ENCODE measurements at regions not wholly inside any gene's neighbourhood (a gene's known extent, or its start where the extent isn't known, plus 50 kb on each side); places are given as distances from the start of the nearest gene placed in this dataset.

- no peak for DNase-seq (ENCODE audit: low spot score)
- TF ChIP-seq, protein P1, sequence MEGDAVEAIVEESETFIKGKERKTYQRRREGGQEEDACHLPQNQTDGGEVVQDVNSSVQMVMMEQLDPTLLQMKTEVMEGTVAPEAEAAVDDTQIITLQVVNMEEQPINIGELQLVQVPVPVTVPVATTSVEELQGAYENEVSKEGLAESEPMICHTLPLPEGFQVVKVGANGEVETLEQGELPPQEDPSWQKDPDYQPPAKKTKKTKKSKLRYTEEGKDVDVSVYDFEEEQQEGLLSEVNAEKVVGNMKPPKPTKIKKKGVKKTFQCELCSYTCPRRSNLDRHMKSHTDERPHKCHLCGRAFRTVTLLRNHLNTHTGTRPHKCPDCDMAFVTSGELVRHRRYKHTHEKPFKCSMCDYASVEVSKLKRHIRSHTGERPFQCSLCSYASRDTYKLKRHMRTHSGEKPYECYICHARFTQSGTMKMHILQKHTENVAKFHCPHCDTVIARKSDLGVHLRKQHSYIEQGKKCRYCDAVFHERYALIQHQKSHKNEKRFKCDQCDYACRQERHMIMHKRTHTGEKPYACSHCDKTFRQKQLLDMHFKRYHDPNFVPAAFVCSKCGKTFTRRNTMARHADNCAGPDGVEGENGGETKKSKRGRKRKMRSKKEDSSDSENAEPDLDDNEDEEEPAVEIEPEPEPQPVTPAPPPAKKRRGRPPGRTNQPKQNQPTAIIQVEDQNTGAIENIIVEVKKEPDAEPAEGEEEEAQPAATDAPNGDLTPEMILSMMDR (IDR thresholded peaks at IDR 0.05; ENCODE audit: extremely low read depth, missing control alignments), result no peak
Measured at GRCh38 chr14:95452893-95453712, 63.3 kb downstream of the SYNE3 start.

DNA sequence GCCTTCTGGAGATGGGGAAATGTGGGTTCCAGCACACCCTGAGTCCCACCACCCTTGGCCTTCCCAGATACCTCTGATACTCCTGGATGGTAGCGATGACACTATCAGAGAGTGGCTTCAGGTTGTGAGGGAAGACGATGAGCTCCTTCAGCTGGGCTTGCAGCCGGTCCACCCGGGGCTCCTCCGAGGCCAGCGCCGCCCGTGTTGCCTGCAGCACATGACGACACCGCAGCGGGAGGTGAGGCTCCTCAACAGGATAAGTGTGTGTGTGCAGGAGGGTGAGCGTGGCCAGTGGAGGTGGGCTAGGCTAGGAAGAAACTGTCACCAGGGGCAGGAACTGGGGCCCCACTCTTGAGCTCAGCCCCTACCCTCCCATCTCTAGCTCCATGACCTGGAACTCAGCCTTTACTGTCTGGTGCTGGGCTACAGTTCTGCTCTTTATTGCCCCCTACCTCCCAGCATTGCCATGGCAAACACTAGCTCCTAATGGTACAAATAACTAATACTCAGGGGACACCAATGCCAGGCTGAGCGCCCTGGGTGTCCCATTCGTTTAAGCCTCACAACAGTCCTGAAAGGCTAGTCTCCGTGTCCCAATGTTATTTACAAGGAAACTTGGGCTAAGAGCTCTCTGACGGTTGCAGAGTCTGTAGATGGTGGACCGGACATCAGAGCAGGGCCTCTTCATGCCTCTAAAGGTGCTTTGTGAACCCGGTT, 64.1 kb downstream of the SYNE3 start:
- TF ChIP-seq, protein P1 (IDR thresholded peaks at IDR 0.05; ENCODE audit: extremely low read depth, missing control alignments), result peak; percentile 16
- no peak for DNase-seq (ENCODE audit: low spot score)

DNA sequence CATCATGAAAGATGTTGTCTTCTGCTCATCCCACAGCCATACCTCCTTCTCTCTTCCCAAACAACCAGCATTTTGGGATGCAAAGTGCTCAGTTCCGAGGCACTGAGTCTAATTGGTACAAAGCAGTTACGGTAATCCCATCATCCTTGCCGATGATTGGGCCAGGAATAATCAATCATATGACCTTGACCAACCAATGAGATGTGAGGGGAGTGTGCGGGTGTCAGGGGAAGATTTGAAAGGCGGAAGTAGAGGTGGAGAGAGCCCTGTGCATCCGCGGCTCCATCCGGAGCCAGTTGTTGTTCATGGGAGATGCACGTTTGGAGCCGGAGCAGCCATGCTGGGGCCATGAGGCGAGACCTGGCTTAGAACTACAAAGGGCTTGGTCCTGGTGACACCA, 67.3 kb downstream of the SYNE3 start:
- TF ChIP-seq, protein P1 (IDR thresholded peaks at IDR 0.05; ENCODE audit: extremely low read depth, missing control alignments), result no peak
- DNase-seq (ENCODE audit: low spot score), result no peak

- TF ChIP-seq, protein P1 (IDR thresholded peaks at IDR 0.05; ENCODE audit: extremely low read depth, missing control alignments), result no peak
- no peak for DNase-seq (ENCODE audit: low spot score)
Measured at GRCh38 chr14:95446470-95446869, 70.0 kb downstream of the SYNE3 start.

DNA sequence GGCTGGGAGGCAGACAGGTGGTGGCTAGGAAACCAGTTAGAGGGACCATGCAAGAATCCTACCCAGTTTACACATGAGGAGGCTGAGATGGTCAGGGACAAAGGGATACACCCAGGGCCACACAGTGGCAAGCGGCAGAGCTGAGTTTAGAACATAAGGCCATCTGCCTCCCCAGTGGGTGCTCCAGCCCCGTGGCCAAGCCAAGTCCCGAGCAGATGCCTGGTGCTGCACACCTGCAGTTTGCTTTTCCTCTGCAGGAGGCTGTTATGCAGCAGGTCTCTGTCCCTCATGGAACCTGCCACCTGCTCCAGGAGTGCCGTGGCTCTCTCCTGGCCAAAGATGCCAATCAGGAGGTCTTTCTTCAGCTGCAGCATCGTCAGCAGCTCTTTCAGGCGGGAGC, 70.8 kb downstream of the SYNE3 start:
- DNase-seq (ENCODE audit: low spot score), result no peak
- TF ChIP-seq, protein P1 (IDR thresholded peaks at IDR 0.05; ENCODE audit: extremely low read depth, missing control alignments), result no peak

DNA sequence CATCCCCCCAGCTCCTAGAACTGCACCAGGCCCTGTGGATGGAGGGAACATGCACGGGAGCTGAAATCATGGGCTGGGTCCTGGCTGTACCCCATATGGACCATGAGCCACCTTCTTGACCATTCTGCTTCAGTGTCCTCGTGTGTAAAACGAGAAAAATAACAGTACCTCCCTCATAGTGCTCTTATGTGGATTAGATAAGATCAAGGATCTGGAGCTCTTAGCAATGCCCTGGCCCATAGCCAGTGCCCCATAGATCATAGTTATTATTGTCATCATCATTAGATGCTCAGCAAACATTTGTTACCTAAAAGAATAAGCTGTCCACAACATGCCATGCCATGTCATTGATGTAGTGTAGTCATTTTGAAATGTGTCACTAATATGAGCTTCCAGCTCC, 71.3 kb downstream of the SYNE3 start:
- TF ChIP-seq, protein P1 (IDR thresholded peaks at IDR 0.05; ENCODE audit: extremely low read depth, missing control alignments), result no peak
- no peak for DNase-seq (ENCODE audit: low spot score)

All from GM20000 (cell line).